Fibroblast of lung (primary cell): ENCODE measurements at regions not wholly inside any gene's neighbourhood (a gene's known extent, or its start where the extent isn't known, plus 50 kb on each side); places are given as distances from the start of the nearest gene placed in this dataset.
A peak's percentile ranks its signal among the peaks of the same experiment; 100 is the strongest.

Experiments
- DNase-seq, 2 donors: peaks; one replicate each; pipeline versions ENCODE4 v3.0.0 to v3.0.0-alpha.2; 2010; ENCODE audit warnings: low read depth in 2 of 2
- H2AFZ ChIP-seq: 2 replicates; pipeline ENCODE4 v1.5.1; 2012; ENCODE audit warnings: low read length, control low read depth, inconsistent platforms
- H3K27ac ChIP-seq: 2 replicates; pipeline ENCODE4 v1.5.1; 2011; ENCODE audit warnings: low read length, control low read depth; ENCODE audit not compliant: insufficient read depth
- H3K27me3 ChIP-seq: 2 replicates; pipeline ENCODE4 v1.5.1; 2011; ENCODE audit warnings: mild to moderate bottlenecking, low read length; ENCODE audit not compliant: control insufficient read depth, insufficient read depth
- H3K36me3 ChIP-seq: 2 replicates; pipeline ENCODE4 v1.5.1; 2011; ENCODE audit warnings: low read length; ENCODE audit not compliant: control insufficient read depth, insufficient read depth
- H3K4me1 ChIP-seq: 2 replicates; pipeline ENCODE4 v1.5.1; 2011; ENCODE audit warnings: low read length; ENCODE audit not compliant: control insufficient read depth, insufficient read depth; ENCODE audit errors: extremely low read depth
- H3K4me2 ChIP-seq: 2 replicates; pipeline ENCODE4 v1.5.1; 2011; ENCODE audit warnings: low read length, control low read depth; ENCODE audit not compliant: insufficient read depth; ENCODE audit errors: extremely low read depth
- H3K4me3 ChIP-seq, 4 experiments: fragments of 200-600 bp in 1 of 4; sonication (generic) in 1 of 4; replicated peaks in 1 of 4; 2 replicates each; pipeline ENCODE4 v1.5.1; 2011 to 2016; ENCODE audit warnings: low read length in 4 of 4, low read depth in 3 of 4, mild to moderate bottlenecking in 3 of 4, control low read depth in 2 of 4, inconsistent platforms in 1 of 4, mixed read lengths in 1 of 4; ENCODE audit not compliant: insufficient read depth in 1 of 4; ENCODE audit errors: control extremely low read depth in 1 of 4
- H3K79me2 ChIP-seq: 2 replicates; pipeline ENCODE4 v1.5.1; 2012; ENCODE audit warnings: mild to moderate bottlenecking, low read length, inconsistent platforms; ENCODE audit not compliant: control insufficient read depth, insufficient read depth
- H3K9ac ChIP-seq: 2 replicates; pipeline ENCODE4 v1.5.1; 2011; ENCODE audit warnings: mild to moderate bottlenecking, low read length, control low read depth; ENCODE audit not compliant: insufficient read depth
- H3K9me3 ChIP-seq: 2 replicates; pipeline ENCODE4 v1.5.1; 2012; ENCODE audit warnings: low read depth, low read length; ENCODE audit not compliant: control insufficient read depth, insufficient read depth
- H4K20me1 ChIP-seq: 2 replicates; pipeline ENCODE4 v1.5.1; 2011; ENCODE audit warnings: low read length; ENCODE audit not compliant: control insufficient read depth, insufficient read depth; ENCODE audit errors: extremely low read depth
- CTCF ChIP-seq, 2 donors: IDR thresholded peaks in 1 of 2; conservative IDR thresholded peaks in 1 of 2; 1 replicate in 1 of 2; 2 replicates in 1 of 2; pipeline ENCODE4 v1.5.1; 2011 to 2012; ENCODE audit warnings: low read length in 2 of 2, control low read depth in 1 of 2, inconsistent platforms in 1 of 2, low read depth in 1 of 2, mild to moderate bottlenecking in 1 of 2
- EZH2 ChIP-seq: IDR thresholded peaks from 2 replicates; pipeline ENCODE4 v1.5.1; 2012; ENCODE audit warnings: low read length, control low read depth, mild to moderate bottlenecking; ENCODE audit errors: missing control alignments

GRCh38 chr2:220786216-220786615 is 785.9 kb downstream of the EPHA4 start:
- H3K79me2 ChIP-seq = no peaks in the 10 kb centered on the region
- H3K4me1 ChIP-seq = no peaks in the 10 kb centered on the region
- H3K9ac ChIP-seq = no peak overlapping the region
- H2AFZ ChIP-seq = no peak overlapping the region
- no peak overlapping the region for H3K4me3 ChIP-seq
- no peaks in the 10 kb centered on the region for H3K27me3 ChIP-seq
- H4K20me1 ChIP-seq = no peaks in the 10 kb centered on the region
- DNase-seq = no peak
- TF ChIP-seq EZH2 = no peak
- TF ChIP-seq CTCF (conservative IDR thresholded peaks at IDR 0.05 in 1 of 2, IDR thresholded peaks at IDR 0.05 in 1 of 2; ENCODE audit: low read depth in 1 of 2, low read length in 2 of 2) = no peak
- no peak overlapping the region for H3K27ac ChIP-seq
- H3K4me2 ChIP-seq = no peak overlapping the region
- H3K9me3 ChIP-seq = no peaks in the 10 kb centered on the region
- H3K36me3 ChIP-seq = no peaks in the 10 kb centered on the region

GRCh38 chr2:220787251-220787650 is 784.9 kb downstream of the EPHA4 start:
- no peak overlapping the region for H3K27ac ChIP-seq
- no peaks in the 10 kb centered on the region for H3K79me2 ChIP-seq
- no peaks in the 10 kb centered on the region for H3K27me3 ChIP-seq
- peak in 1 of 2 donors; percentile 61 for DNase-seq
- H3K4me3 ChIP-seq = no peak overlapping the region
- no peak overlapping the region for H2AFZ ChIP-seq
- H3K36me3 ChIP-seq = no peaks in the 10 kb centered on the region
- H3K9ac ChIP-seq = no peak overlapping the region
- H3K4me1 ChIP-seq = no peaks in the 10 kb centered on the region
- H3K9me3 ChIP-seq = no peaks in the 10 kb centered on the region
- TF ChIP-seq EZH2 (no peak), CTCF (conservative IDR thresholded peaks at IDR 0.05 in 1 of 2, IDR thresholded peaks at IDR 0.05 in 1 of 2; ENCODE audit: low read depth in 1 of 2, low read length in 2 of 2) (no peak)
- no peaks in the 10 kb centered on the region for H4K20me1 ChIP-seq
- no peak overlapping the region for H3K4me2 ChIP-seq

GRCh38 chr2:220789961-220790360 is 782.1 kb downstream of the EPHA4 start:
- H3K36me3 ChIP-seq = no peaks in the 10 kb centered on the region
- no peak overlapping the region for H3K27ac ChIP-seq
- H3K4me1 ChIP-seq = no peaks in the 10 kb centered on the region
- H3K9ac ChIP-seq = no peak overlapping the region
- H4K20me1 ChIP-seq = no peaks in the 10 kb centered on the region
- H3K79me2 ChIP-seq = no peaks in the 10 kb centered on the region
- H3K4me3 ChIP-seq = no peak overlapping the region
- H3K9me3 ChIP-seq = no peaks in the 10 kb centered on the region
- no peak overlapping the region for H3K4me2 ChIP-seq
- H3K27me3 ChIP-seq = no peaks in the 10 kb centered on the region
- TF ChIP-seq EZH2 (no peak), CTCF (conservative IDR thresholded peaks at IDR 0.05 in 1 of 2, IDR thresholded peaks at IDR 0.05 in 1 of 2; ENCODE audit: low read depth in 1 of 2, low read length in 2 of 2) (no peak)
- no peak overlapping the region for H2AFZ ChIP-seq
- peak; percentile 83 to 84 for DNase-seq
